Astrocyte (in vitro differentiated cells and primary cell): ENCODE measurements at regions not wholly inside any gene's neighbourhood (a gene's known extent, or its start where the extent isn't known, plus 50 kb on each side); places are given as distances from the start of the nearest gene placed in this dataset.

Experiments
- DNase-seq: peaks from one replicate; pipeline ENCODE4 v3.0.0-alpha.2; 2010; ENCODE audit warnings: low read depth
- FAIRE-seq: peaks from 2 replicates; lab custom pipeline; 2011; peaks lifted over from hg19 to GRCh38; lab: Jason Lieb, UNC
- H2AFZ ChIP-seq: 2 replicates; pipeline ENCODE4 v1.6.0; 2012; ENCODE audit warnings: low read depth, low read length, inconsistent platforms
- H3K27ac ChIP-seq: 2 replicates; pipeline ENCODE4 v1.5.1; 2011; ENCODE audit warnings: low read depth, low read length, inconsistent platforms
- H3K27me3 ChIP-seq: 2 replicates; pipeline ENCODE4 v1.6.0; 2011; ENCODE audit warnings: low read length, inconsistent platforms; ENCODE audit not compliant: insufficient read depth
- H3K36me3 ChIP-seq: 2 replicates; pipeline ENCODE4 v1.5.1; 2011; ENCODE audit warnings: low read length, inconsistent platforms; ENCODE audit not compliant: insufficient read depth
- H3K4me1 ChIP-seq: 2 replicates; pipeline ENCODE4 v1.5.1; 2011; ENCODE audit warnings: low read length, inconsistent platforms; ENCODE audit not compliant: insufficient read depth
- H3K4me2 ChIP-seq: 2 replicates; pipeline ENCODE4 v1.6.0; 2012; ENCODE audit warnings: low read length, inconsistent platforms
- H3K4me3 ChIP-seq: 2 replicates; pipeline ENCODE4 v1.5.1; 2011; ENCODE audit warnings: low read depth, mild to moderate bottlenecking, low read length, inconsistent platforms; ENCODE audit not compliant: insufficient read depth
- H3K79me2 ChIP-seq: 2 replicates; pipeline ENCODE4 v1.6.0; 2012; ENCODE audit warnings: mild to moderate bottlenecking, low read length, inconsistent platforms; ENCODE audit not compliant: insufficient read depth
- H3K9ac ChIP-seq: 2 replicates; pipeline ENCODE4 v1.6.0; 2012; ENCODE audit warnings: mild to moderate bottlenecking, low read length, inconsistent platforms
- H3K9me3 ChIP-seq: 2 replicates; pipeline ENCODE4 v1.5.1; 2012; ENCODE audit warnings: low read depth, mild to moderate bottlenecking, low read length, inconsistent platforms; ENCODE audit not compliant: insufficient read depth
- H4K20me1 ChIP-seq: 2 replicates; pipeline ENCODE4 v1.6.0; 2012; ENCODE audit warnings: low read length, inconsistent platforms; ENCODE audit not compliant: insufficient read depth
- H3K27ac Mint-ChIP-seq: one replicate; pipeline ENCODE4 v1.8.0; 2021; ENCODE audit warnings: mild to moderate bottlenecking, mixed read lengths; ENCODE audit not compliant: unreplicated experiment
- H3K27me3 Mint-ChIP-seq: one replicate; pipeline ENCODE4 v1.8.0; 2021; ENCODE audit warnings: low read depth, mixed read lengths; ENCODE audit not compliant: unreplicated experiment
- H3K36me3 Mint-ChIP-seq: one replicate; pipeline ENCODE4 v1.8.0; 2021; ENCODE audit warnings: low read depth, mixed read lengths; ENCODE audit not compliant: unreplicated experiment
- H3K4me1 Mint-ChIP-seq: one replicate; pipeline ENCODE4 v1.8.0; 2021; ENCODE audit warnings: low read depth, mixed read lengths; ENCODE audit not compliant: unreplicated experiment
- H3K4me3 Mint-ChIP-seq: one replicate; pipeline ENCODE4 v1.8.0; 2021; ENCODE audit warnings: mild to moderate bottlenecking, moderate library complexity, mixed read lengths; ENCODE audit not compliant: unreplicated experiment
- H3K9me3 Mint-ChIP-seq: one replicate; pipeline ENCODE4 v1.8.0; 2021; ENCODE audit warnings: mild to moderate bottlenecking, mixed read lengths; ENCODE audit not compliant: unreplicated experiment
- CTCF ChIP-seq: IDR thresholded peaks from 2 replicates; pipeline ENCODE4 v1.5.1; 2011; ENCODE audit warnings: low read depth, mild to moderate bottlenecking, inconsistent platforms, low read length, moderate library complexity; ENCODE audit not compliant: insufficient read depth
- EZH2 ChIP-seq: IDR thresholded peaks from 2 replicates; pipeline ENCODE4 v1.6.1; 2012; ENCODE audit warnings: mild to moderate bottlenecking, low read length, inconsistent platforms; ENCODE audit not compliant: insufficient read depth

GRCh38 chr4:129498626-129499025 is 402.7 kb downstream of the C4orf33 start:
- no peaks in the 10 kb centered on the region for H3K4me1 ChIP-seq
- H3K79me2 ChIP-seq, result no peaks in the 10 kb centered on the region
- Mint-ChIP-seq H3K4me1 (no peaks in the 10 kb centered on the region), H3K36me3 (no peaks in the 10 kb centered on the region), H3K27me3 (no peaks in the 10 kb centered on the region), H3K4me3 (no peak overlapping the region), H3K27ac (no peak overlapping the region), H3K9me3 (no peaks in the 10 kb centered on the region)
- no peak for DNase-seq
- H3K36me3 ChIP-seq, result no peaks in the 10 kb centered on the region
- no peaks in the 10 kb centered on the region for H3K27me3 ChIP-seq
- H3K4me2 ChIP-seq, result no peak overlapping the region
- no peak overlapping the region for H2AFZ ChIP-seq
- no peak overlapping the region for H3K27ac ChIP-seq
- TF ChIP-seq EZH2, result no peak
- no peak for TF ChIP-seq CTCF
- no peak overlapping the region for H3K4me3 ChIP-seq
- H3K9me3 ChIP-seq, result no peaks in the 10 kb centered on the region
- FAIRE-seq, result no peak
- no peak overlapping the region for H3K9ac ChIP-seq
- no peaks in the 10 kb centered on the region for H4K20me1 ChIP-seq

- DNase-seq (no peak), FAIRE-seq (no peak)
- Histone ChIP-seq H3K4me3 (no peak overlapping the region), H3K79me2 (no peaks in the 10 kb centered on the region), H3K27ac (no peak overlapping the region), H3K36me3 (no peaks in the 10 kb centered on the region), H3K4me1 (no peaks in the 10 kb centered on the region), H4K20me1 (no peaks in the 10 kb centered on the region), H3K4me2 (no peak overlapping the region), H3K27me3 (no peaks in the 10 kb centered on the region), H3K9ac (no peak overlapping the region), H3K9me3 (no peaks in the 10 kb centered on the region), H2AFZ (no peak overlapping the region)
- Mint-ChIP-seq H3K27me3 (no peaks in the 10 kb centered on the region), H3K9me3 (no peaks in the 10 kb centered on the region), H3K4me1 (no peaks in the 10 kb centered on the region), H3K27ac (no peak overlapping the region), H3K36me3 (no peaks in the 10 kb centered on the region), H3K4me3 (no peak overlapping the region)
- TF ChIP-seq EZH2 (no peak), CTCF (no peak)
These were observed 418.9 kb downstream of the C4orf33 start for GRCh38 chr4:129514852-129515251.

- H3K27me3 Mint-ChIP-seq, result no peaks in the 10 kb centered on the region
- H3K9ac ChIP-seq, result no peak overlapping the region
- no peaks in the 10 kb centered on the region for H3K79me2 ChIP-seq
- H3K4me3 Mint-ChIP-seq, result no peak overlapping the region
- FAIRE-seq (no peak), DNase-seq (no peak)
- no peaks in the 10 kb centered on the region for H3K4me1 Mint-ChIP-seq
- no peak overlapping the region for H2AFZ ChIP-seq
- no peaks in the 10 kb centered on the region for H3K36me3 Mint-ChIP-seq
- H4K20me1 ChIP-seq, result no peaks in the 10 kb centered on the region
- no peak for TF ChIP-seq EZH2
- no peak for TF ChIP-seq CTCF
- H3K4me2 ChIP-seq, result no peak overlapping the region
- no peaks in the 10 kb centered on the region for H3K36me3 ChIP-seq
- H3K4me3 ChIP-seq, result no peak overlapping the region
- H3K27me3 ChIP-seq, result no peaks in the 10 kb centered on the region
- H3K9me3 ChIP-seq, result no peaks in the 10 kb centered on the region
- H3K27ac ChIP-seq, result no peak overlapping the region
- H3K4me1 ChIP-seq, result no peaks in the 10 kb centered on the region
- no peaks in the 10 kb centered on the region for H3K9me3 Mint-ChIP-seq
- H3K27ac Mint-ChIP-seq, result no peak overlapping the region
These were observed 419.4 kb downstream of the C4orf33 start for GRCh38 chr4:129515356-129515755.
